Stimulated activated CD8-positive, alpha-beta memory T cell treated with anti-CD3 and anti-CD28 coated beads, Interleukin-4, amount 100 ng/mL, for 4 hours (primary cell): ENCODE measurements at regions not wholly inside any gene's neighbourhood (a gene's known extent, or its start where the extent isn't known, plus 50 kb on each side); places are given as distances from the start of the nearest gene placed in this dataset.

Experiments used
- DNase-seq, 2 donors: peaks; one replicate each; pipeline ENCODE4 v3.0.0-alpha.2; 2020; ENCODE audit warnings: low read depth in 2 of 2, low spot score in 1 of 2

GRCh38 chr5:40074826-40075225 is 604.9 kb upstream of the PTGER4 start:
- DNase-seq = no peak

GRCh38 chr5:40073927-40074326 is 605.8 kb upstream of the PTGER4 start:
- DNase-seq = no peak

GRCh38 chr5:40071870-40072269 is 607.8 kb upstream of the PTGER4 start:
- DNase-seq = no peak

GRCh38 chr5:40066616-40067015 is 613.1 kb upstream of the PTGER4 start:
- DNase-seq = no peak

GRCh38 chr5:40052808-40053207 is 626.9 kb upstream of the PTGER4 start:
- no peak for DNase-seq

GRCh38 chr5:40046792-40047191 is 622.0 kb upstream of the DAB2 start:
- DNase-seq = no peak

GRCh38 chr5:40045429-40045828 is 620.6 kb upstream of the DAB2 start:
- no peak for DNase-seq

- DNase-seq = no peak
Observed at GRCh38 chr5:40043916-40044315, 619.1 kb upstream of the DAB2 start.

GRCh38 chr5:40041452-40041851 is 616.7 kb upstream of the DAB2 start:
- DNase-seq = no peak

- no peak for DNase-seq
Observed at GRCh38 chr5:40037713-40038112, 612.9 kb upstream of the DAB2 start.

- no peak for DNase-seq
Observed at GRCh38 chr5:40034441-40034840, 609.7 kb upstream of the DAB2 start.

- DNase-seq = no peak
Observed at GRCh38 chr5:40033411-40033810, 608.6 kb upstream of the DAB2 start.

GRCh38 chr5:40033009-40033408 is 608.2 kb upstream of the DAB2 start:
- no peak for DNase-seq

- no peak for DNase-seq
Observed at GRCh38 chr5:40030661-40031060, 605.9 kb upstream of the DAB2 start.

- no peak for DNase-seq
Observed at GRCh38 chr5:40029711-40030495, 605.1 kb upstream of the DAB2 start.

- no peak for DNase-seq
Observed at GRCh38 chr5:40027400-40027799, 602.6 kb upstream of the DAB2 start.

GRCh38 chr5:40025586-40025985 is 600.8 kb upstream of the DAB2 start:
- DNase-seq = no peak

- DNase-seq = no peak
Observed at GRCh38 chr5:40022057-40022456, 597.3 kb upstream of the DAB2 start.

- no peak for DNase-seq
Observed at GRCh38 chr5:40021007-40021406, 596.2 kb upstream of the DAB2 start.

- DNase-seq = no peak
Observed at GRCh38 chr5:40017918-40018317, 593.1 kb upstream of the DAB2 start.

GRCh38 chr5:40017135-40017534 is 592.4 kb upstream of the DAB2 start:
- no peak for DNase-seq

- no peak for DNase-seq
Observed at GRCh38 chr5:40010436-40010835, 585.7 kb upstream of the DAB2 start.

GRCh38 chr5:40006260-40006659 is 581.5 kb upstream of the DAB2 start:
- no peak for DNase-seq
